Neural cell (in vitro differentiated cells): ENCODE measurements at regions not wholly inside any gene's neighbourhood (a gene's known extent, or its start where the extent isn't known, plus 50 kb on each side); places are given as distances from the start of the nearest gene placed in this dataset.

ENCODE experiments used
- EP300 ChIP-seq: fragments of 450-650 bp; conservative IDR thresholded peaks from 2 replicates; pipeline ENCODE4 v1.6.1; 2014; ENCODE audit warnings: antibody characterized with exemption, mild to moderate bottlenecking, moderate library complexity; ENCODE audit not compliant: poor library complexity, severe bottlenecking
- EZH2 ChIP-seq: fragments of 200-600, 300-800 bp; shearing (Covaris generic), sonication (generic); IDR thresholded peaks from 2 replicates; pipeline ENCODE4 v1.6.1; 2014; ENCODE audit warnings: antibody characterized with exemption, low read length, borderline replicate concordance, mild to moderate bottlenecking; ENCODE audit not compliant: insufficient read depth, poor library complexity, severe bottlenecking
- POLR2AphosphoS5 ChIP-seq: IDR thresholded peaks from 2 replicates; pipeline ENCODE4 v1.6.1; 2012
- RAD21 ChIP-seq: fragments of 450-650 bp; conservative IDR thresholded peaks from 2 replicates; pipeline ENCODE4 v1.6.1; 2014; ENCODE audit warnings: antibody characterized with exemption, mild to moderate bottlenecking, moderate library complexity
- TAF1 ChIP-seq: IDR thresholded peaks from 2 replicates; pipeline ENCODE4 v1.6.1; 2012; ENCODE audit warnings: low read depth
- TF ChIP-seq, protein P1 (sequence below): fragments of 450-650 bp; IDR thresholded peaks from 2 replicates; pipeline ENCODE4 v1.5.1; 2014; ENCODE audit warnings: antibody characterized with exemption, mild to moderate bottlenecking, moderate library complexity; ENCODE audit not compliant: poor library complexity, severe bottlenecking
- TF ChIP-seq, protein P2 (sequence below): IDR thresholded peaks from 2 replicates; pipeline ENCODE4 v1.6.1; 2012; ENCODE audit warnings: borderline replicate concordance

DNA sequence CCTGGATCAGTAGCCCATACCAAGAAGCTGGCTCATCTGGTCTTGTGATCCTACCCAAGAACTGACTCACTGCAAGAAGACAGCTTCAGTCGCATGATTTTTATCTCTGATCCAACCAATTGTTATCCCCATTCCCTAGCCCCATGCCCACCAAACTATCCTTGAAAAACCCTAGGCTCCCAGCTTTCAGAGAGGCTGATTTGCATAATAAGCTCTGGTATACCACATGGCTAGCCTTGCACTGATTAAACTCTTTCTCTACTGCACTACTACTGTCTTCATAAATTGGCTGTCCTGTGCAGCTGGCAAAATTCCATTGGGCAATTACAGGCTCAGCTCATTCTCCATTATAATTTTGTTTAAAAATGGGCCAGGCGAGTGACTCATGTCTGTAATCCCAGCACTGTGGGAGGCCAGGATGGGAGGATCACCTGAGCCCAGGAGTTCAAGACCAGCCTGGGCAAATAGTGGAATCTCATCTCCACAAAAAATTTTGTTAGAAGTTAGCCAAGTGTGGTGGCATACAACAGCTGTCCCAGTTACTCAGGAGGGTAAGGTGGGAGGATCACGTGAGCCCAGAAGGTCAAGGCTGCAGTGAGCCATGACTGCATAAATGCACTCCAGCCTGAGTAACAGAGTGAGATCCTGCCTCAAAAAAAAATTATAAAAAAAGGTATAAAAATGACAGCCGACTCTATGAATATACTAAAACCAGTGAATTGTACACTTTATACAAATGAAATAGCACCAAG lies 76.7 kb upstream of the EIF5 start:
- TF ChIP-seq, protein P1, sequence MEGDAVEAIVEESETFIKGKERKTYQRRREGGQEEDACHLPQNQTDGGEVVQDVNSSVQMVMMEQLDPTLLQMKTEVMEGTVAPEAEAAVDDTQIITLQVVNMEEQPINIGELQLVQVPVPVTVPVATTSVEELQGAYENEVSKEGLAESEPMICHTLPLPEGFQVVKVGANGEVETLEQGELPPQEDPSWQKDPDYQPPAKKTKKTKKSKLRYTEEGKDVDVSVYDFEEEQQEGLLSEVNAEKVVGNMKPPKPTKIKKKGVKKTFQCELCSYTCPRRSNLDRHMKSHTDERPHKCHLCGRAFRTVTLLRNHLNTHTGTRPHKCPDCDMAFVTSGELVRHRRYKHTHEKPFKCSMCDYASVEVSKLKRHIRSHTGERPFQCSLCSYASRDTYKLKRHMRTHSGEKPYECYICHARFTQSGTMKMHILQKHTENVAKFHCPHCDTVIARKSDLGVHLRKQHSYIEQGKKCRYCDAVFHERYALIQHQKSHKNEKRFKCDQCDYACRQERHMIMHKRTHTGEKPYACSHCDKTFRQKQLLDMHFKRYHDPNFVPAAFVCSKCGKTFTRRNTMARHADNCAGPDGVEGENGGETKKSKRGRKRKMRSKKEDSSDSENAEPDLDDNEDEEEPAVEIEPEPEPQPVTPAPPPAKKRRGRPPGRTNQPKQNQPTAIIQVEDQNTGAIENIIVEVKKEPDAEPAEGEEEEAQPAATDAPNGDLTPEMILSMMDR: no peak
- TF ChIP-seq EZH2 (no peak), POLR2AphosphoS5 (no peak), RAD21 (no peak), TAF1 (no peak), EP300 (no peak)
- TF ChIP-seq, protein P2, sequence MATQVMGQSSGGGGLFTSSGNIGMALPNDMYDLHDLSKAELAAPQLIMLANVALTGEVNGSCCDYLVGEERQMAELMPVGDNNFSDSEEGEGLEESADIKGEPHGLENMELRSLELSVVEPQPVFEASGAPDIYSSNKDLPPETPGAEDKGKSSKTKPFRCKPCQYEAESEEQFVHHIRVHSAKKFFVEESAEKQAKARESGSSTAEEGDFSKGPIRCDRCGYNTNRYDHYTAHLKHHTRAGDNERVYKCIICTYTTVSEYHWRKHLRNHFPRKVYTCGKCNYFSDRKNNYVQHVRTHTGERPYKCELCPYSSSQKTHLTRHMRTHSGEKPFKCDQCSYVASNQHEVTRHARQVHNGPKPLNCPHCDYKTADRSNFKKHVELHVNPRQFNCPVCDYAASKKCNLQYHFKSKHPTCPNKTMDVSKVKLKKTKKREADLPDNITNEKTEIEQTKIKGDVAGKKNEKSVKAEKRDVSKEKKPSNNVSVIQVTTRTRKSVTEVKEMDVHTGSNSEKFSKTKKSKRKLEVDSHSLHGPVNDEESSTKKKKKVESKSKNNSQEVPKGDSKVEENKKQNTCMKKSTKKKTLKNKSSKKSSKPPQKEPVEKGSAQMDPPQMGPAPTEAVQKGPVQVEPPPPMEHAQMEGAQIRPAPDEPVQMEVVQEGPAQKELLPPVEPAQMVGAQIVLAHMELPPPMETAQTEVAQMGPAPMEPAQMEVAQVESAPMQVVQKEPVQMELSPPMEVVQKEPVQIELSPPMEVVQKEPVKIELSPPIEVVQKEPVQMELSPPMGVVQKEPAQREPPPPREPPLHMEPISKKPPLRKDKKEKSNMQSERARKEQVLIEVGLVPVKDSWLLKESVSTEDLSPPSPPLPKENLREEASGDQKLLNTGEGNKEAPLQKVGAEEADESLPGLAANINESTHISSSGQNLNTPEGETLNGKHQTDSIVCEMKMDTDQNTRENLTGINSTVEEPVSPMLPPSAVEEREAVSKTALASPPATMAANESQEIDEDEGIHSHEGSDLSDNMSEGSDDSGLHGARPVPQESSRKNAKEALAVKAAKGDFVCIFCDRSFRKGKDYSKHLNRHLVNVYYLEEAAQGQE: no peak
